Ishikawa (cell line): ENCODE measurements at regions not wholly inside any gene's neighbourhood (a gene's known extent, or its start where the extent isn't known, plus 50 kb on each side); places are given as distances from the start of the nearest gene placed in this dataset.

Experiments used
- CEBPB ChIP-seq: IDR thresholded peaks from 2 replicates; pipeline ENCODE4 v1.6.1; 2012
- CREB1 ChIP-seq: IDR thresholded peaks from 2 replicates; pipeline ENCODE4 v1.6.1; 2012; ENCODE audit warnings: low read depth
- EGR1 ChIP-seq: IDR thresholded peaks from 2 replicates; pipeline ENCODE4 v1.6.1; 2012
- FOXM1 ChIP-seq: IDR thresholded peaks from 2 replicates; pipeline ENCODE4 v1.6.1; 2012; ENCODE audit warnings: low read depth, borderline replicate concordance
- TEAD4 ChIP-seq: IDR thresholded peaks from 2 replicates; pipeline ENCODE4 v1.6.1; 2012
- YY1 ChIP-seq: IDR thresholded peaks from 2 replicates; pipeline ENCODE4 v1.6.1; 2012; ENCODE audit warnings: low read depth
- TF ChIP-seq, protein P1 (sequence below): IDR thresholded peaks from 2 replicates; pipeline ENCODE4 v1.6.1; 2012; ENCODE audit warnings: low read depth, mild to moderate bottlenecking

DNA sequence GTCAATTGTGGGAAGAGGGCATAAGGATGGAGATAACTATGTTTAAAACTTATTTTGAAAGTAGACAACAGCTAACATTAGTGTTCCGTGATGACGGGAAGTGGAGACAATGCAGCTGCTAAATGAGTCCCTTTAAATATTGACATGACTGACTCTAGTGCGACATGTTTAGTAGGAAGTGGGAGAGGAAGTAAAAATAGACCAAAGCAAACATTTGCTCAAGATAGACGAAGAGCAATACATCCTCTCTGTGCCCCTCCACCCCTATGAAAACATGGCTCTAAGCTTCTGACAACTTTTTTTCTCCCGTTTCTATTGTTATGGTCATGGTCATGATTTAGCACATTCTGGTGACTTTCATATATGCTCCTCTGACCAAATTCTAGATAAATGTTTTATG, 60.0 kb upstream of the HMCN1 start:
- TF ChIP-seq EGR1 (no peak), CREB1 (no peak), FOXM1 (no peak), YY1 (no peak), TEAD4 (no peak), CEBPB (no peak)
- TF ChIP-seq, protein P1, sequence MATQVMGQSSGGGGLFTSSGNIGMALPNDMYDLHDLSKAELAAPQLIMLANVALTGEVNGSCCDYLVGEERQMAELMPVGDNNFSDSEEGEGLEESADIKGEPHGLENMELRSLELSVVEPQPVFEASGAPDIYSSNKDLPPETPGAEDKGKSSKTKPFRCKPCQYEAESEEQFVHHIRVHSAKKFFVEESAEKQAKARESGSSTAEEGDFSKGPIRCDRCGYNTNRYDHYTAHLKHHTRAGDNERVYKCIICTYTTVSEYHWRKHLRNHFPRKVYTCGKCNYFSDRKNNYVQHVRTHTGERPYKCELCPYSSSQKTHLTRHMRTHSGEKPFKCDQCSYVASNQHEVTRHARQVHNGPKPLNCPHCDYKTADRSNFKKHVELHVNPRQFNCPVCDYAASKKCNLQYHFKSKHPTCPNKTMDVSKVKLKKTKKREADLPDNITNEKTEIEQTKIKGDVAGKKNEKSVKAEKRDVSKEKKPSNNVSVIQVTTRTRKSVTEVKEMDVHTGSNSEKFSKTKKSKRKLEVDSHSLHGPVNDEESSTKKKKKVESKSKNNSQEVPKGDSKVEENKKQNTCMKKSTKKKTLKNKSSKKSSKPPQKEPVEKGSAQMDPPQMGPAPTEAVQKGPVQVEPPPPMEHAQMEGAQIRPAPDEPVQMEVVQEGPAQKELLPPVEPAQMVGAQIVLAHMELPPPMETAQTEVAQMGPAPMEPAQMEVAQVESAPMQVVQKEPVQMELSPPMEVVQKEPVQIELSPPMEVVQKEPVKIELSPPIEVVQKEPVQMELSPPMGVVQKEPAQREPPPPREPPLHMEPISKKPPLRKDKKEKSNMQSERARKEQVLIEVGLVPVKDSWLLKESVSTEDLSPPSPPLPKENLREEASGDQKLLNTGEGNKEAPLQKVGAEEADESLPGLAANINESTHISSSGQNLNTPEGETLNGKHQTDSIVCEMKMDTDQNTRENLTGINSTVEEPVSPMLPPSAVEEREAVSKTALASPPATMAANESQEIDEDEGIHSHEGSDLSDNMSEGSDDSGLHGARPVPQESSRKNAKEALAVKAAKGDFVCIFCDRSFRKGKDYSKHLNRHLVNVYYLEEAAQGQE, result no peak
